DMS 273 treated with DMSO at 0.1 percent for 48 hours (cell line): ENCODE measurements at regions not wholly inside any gene's neighbourhood (a gene's known extent, or its start where the extent isn't known, plus 50 kb on each side); places are given as distances from the start of the nearest gene placed in this dataset.
A peak's percentile ranks its signal among the peaks of the same experiment; 100 is the strongest.

Experiments used
- DNase-seq: peaks from one replicate; lab custom pipeline; 2025; lab: John Stamatoyannopoulos, UW

- DNase-seq = no peak
These were observed 242.7 kb downstream of the BCOR start for GRCh38 chrX:39854772-39855747.

- peak; percentile 54 for DNase-seq
These were observed 242.0 kb downstream of the BCOR start for GRCh38 chrX:39855748-39856129.

- DNase-seq = no peak
These were observed 241.2 kb downstream of the BCOR start for GRCh38 chrX:39856472-39857121.

GRCh38 chrX:39857780-39858179 lies 240.0 kb downstream of the BCOR start:
- DNase-seq = no peak

- peak; percentile 38 for DNase-seq
These were observed 237.5 kb downstream of the BCOR start for GRCh38 chrX:39859991-39860861.

GRCh38 chrX:39862963-39863362 lies 234.8 kb downstream of the BCOR start:
- no peak for DNase-seq

GRCh38 chrX:39866229-39866628 lies 231.5 kb downstream of the BCOR start:
- DNase-seq = no peak

- DNase-seq = no peak
These were observed 227.7 kb downstream of the BCOR start for GRCh38 chrX:39869846-39870601.

GRCh38 chrX:39871648-39872047 lies 226.1 kb downstream of the BCOR start:
- no peak for DNase-seq

- DNase-seq = no peak
These were observed 224.6 kb downstream of the BCOR start for GRCh38 chrX:39873117-39873516.

GRCh38 chrX:39874202-39874816 lies 223.4 kb downstream of the BCOR start:
- no peak for DNase-seq

- DNase-seq = no peak
These were observed 221.7 kb downstream of the BCOR start for GRCh38 chrX:39875834-39876628.

GRCh38 chrX:39877905-39878304 lies 219.9 kb downstream of the BCOR start:
- no peak for DNase-seq

GRCh38 chrX:39883666-39884065 lies 214.1 kb downstream of the BCOR start:
- DNase-seq = no peak

GRCh38 chrX:39886282-39886681 lies 211.5 kb downstream of the BCOR start:
- DNase-seq = no peak

GRCh38 chrX:39888730-39889129 lies 209.0 kb downstream of the BCOR start:
- no peak for DNase-seq

- DNase-seq = no peak
These were observed 208.1 kb downstream of the BCOR start for GRCh38 chrX:39889704-39890103.

GRCh38 chrX:39890807-39891206 lies 207.0 kb downstream of the BCOR start:
- DNase-seq = no peak

GRCh38 chrX:39891781-39892180 lies 206.0 kb downstream of the BCOR start:
- DNase-seq = no peak
